ENCODE measurements at regions not wholly inside any gene's neighbourhood (a gene's known extent, or its start where the extent isn't known, plus 50 kb on each side); places are given as distances from the start of the nearest gene placed in this dataset.

DNA sequence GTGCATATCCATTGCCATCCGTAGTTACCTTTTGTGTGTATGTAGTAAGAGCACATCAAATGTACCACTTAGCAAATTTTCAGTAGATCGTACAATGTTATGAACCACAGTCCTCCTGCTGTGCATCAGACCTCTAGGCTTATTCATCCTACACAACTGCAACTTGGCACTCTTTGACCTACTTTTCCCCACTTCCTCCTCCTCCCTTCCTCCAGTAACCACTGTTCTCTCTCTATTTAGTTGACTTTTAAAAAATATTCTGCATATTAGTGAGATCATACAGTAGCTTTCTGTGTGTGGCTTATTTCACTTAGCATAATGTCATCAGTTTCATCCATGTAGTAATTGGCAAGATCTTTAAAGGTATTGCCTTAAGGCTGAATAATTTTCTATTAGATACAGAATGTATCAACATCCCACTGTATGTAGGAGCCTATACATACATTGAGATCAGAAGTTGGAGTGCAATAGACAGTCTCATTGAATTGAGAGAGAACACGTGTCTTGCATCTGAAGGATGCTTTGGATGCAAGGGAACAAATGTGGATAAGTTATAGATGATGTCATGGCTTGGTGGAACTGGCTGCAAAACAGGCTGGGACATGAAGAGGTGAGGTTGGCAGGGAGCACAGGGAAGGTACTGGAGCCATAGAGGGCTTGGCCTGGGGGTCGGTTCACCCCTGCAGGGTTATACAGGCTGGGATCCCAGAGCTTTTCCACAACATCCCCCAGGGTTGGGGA, 83.0 kb upstream of the FAM180A start:
- no peak for DNase-seq (ENCODE audit: low read depth)

DNA sequence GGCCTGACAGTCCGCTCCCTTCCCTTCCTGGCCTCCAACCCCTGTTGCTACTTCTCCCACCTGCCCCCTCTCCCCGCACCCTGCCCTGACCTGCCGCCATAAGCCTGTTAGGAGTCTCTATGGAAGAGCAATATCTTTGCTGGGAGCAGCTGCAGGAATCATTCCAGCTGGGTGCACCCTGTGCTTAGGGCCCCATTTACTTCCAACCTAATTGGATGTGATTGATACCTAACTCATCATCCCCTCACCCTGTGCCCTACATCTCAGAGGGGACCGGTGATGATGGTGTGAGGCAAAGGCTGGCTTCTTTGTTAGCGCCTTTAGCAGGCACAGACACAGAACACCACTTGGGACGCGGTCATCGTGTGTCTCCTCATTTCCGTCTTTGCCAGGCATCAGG, 80.0 kb upstream of the FAM180A start:
- no peak for DNase-seq (ENCODE audit: low read depth)

DNA sequence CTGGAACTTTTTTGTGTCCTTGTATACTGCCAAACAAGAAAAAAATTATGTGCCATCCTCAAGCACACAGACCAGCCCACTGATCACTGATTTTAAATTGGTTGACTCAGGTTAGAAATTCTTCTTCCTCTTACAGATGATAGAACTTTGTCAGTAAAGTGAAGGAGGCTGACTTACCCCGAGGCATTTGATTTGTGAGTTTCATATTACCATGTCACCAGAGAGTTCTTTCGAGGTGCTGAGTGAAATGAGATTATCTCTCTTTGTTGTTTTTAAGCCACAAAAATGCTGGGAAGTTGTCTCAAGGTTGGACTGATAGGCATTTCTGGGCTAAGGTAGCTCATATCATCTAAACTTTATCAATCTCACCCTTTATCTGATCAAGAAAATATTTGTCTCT, 78.8 kb upstream of the FAM180A start:
- DNase-seq (ENCODE audit: low read depth), result no peak

DNA sequence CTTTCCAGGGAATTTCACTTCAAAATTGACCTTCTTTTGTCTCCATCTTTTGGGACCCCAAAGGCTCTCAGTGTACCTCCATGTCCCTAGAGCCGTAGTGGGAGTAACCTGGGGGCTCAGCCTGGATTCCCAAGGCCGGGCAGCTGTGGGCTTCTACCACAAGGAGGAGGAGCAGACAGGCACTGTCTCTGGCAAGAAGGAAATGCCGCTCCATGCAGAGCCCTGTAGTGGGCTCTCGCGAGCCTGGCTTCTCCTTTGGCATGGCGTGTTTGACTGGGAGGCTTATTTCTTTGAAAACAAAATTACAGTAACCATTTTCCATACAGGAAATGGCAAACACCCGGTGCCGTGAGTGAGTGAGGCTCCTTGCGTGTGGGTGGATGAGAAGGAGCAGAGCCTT, 76.8 kb upstream of the FAM180A start:
- DNase-seq (ENCODE audit: low read depth), result no peak

DNA sequence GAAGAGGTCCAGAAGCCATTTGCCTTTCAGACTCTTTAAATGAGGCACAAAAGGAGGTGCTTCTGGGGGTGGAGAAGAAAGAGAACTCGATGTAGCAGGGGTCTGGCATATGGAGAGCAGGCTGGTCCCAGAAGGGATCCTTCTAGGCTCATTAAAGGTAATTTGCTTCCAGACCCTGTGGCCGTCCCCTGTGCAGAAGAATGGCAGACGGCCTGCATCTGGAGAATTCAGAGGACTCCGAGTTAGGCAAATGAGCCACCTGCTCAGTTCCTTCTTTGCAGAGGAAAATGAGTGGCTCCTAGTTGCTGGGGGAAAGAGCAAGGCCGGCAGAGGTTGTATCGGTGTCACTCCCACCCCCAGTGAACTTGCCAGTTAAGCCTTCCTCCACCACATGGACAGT, 73.8 kb upstream of the FAM180A start:
- no peak for DNase-seq (ENCODE audit: low read depth)

DNA sequence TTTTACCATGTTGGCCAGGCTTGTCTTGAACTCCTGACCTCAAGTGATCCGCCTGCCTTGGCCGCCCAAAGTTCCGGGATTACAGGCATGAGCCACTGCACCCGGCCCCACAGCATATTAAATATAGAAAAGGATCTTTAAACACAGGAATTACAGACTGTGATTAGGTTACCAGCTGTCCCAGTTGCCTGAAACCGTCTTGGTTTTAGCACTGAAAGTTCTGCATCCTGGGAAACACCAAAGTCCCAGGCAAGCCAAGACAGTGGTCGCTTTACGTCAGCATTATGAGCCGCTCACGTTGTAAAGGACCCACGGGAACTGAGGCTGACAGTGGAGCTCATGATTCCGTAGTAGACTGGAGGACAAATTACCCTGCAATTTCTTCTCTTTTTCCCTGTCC, 69.0 kb upstream of the FAM180A start:
- DNase-seq (ENCODE audit: low read depth), result peak; percentile 31

DNA sequence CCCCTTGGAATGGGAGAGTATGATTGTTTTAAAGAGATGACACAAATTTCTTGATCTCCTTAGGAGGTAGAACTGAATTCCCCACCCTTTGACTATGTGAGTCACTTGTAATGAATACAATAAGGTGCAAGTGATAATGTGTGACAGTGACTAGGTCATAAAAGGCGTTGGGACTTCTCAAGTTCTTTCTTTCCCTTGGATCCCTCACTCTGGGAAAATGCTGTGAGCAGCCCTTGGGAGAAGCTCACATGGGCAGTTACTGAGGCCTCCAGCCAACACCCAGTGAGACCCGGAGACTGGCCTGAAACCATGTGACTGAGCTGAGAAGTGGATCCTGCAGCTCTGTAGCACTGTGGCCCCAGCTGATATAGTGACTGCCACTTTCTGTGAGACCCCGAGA, 66.4 kb upstream of the FAM180A start:
- DNase-seq (ENCODE audit: low read depth), result no peak

DNA sequence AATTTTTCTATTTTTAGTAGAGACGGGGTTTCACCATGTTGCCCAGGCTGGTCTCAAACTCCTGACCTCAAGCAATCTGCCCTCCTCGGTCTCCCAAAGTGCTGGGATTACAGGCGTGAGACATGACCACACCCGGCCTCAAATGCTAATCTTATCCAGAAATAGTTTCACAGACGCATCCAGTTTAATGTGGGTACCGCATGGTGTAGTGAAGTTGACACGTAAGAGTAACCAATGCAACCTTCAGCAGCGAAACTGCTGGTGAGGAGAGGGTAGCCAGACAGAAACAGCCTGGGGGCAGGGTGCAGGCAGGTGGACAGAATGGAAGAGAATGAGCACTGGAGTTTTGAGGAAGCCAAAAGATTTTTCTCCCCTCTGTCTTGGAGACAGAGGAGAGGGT, 63.5 kb upstream of the FAM180A start:
- DNase-seq (ENCODE audit: low read depth), result no peak

DNA sequence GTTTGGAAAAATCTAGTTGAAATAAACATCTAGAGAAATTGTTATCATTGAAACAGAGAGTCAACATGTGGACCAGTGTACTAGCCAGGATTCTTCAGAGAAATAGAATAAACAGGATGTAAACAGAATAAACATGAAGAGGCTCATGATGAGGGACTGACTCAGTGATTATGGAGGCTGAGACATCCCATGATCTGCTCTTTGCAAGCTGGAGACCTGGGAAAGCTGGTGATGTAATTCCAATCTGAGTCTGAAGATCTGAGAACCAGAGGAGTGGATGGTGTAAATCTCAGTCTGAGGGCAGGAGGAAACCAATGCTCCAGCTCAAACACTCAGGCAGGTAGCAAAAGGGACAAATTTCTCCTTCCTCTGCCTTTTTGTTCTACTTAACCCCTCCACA, 62.9 kb upstream of the FAM180A start:
- DNase-seq (ENCODE audit: low read depth), result no peak

DNA sequence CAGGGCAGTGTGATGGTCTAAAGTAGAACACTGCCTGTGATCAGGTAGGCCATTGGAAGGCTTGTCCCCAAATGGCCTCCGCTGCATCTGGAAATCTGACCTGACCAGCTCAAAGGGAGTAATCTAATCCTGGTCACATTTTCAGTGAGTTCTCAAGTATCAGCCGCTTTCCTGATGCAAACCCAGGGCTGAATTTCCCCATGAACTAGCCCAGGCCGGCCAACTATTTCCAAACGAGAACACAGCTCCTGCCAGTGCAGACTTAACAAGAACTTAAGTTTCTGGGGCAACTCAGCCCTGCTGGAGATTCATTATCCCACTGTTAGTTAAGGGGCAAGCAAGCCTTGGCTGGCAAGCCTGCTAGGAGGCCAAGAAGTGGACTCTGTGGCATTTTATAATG, 59.6 kb upstream of the FAM180A start:
- peak; percentile 20 for DNase-seq (ENCODE audit: low read depth)

DNA sequence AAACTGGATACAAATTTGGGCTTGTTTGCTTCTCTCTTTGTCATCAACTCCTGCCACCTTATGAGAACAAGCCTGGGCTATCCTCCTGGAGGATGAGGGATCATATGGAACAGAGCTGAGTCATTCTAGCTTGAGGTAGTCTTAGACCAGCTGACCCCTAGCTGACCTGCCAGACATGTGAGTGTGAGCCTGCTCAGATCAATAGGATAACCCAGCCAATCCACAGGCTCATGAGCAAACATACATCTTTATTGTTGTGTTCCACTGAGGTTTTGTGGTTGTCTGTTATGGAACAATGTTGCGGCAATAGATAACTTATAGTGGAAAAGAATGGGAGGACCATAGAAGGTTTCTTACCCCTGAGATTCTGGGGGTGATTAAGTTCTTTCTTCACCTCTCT, 54.5 kb upstream of the FAM180A start:
- no peak for DNase-seq (ENCODE audit: low read depth)

DNA sequence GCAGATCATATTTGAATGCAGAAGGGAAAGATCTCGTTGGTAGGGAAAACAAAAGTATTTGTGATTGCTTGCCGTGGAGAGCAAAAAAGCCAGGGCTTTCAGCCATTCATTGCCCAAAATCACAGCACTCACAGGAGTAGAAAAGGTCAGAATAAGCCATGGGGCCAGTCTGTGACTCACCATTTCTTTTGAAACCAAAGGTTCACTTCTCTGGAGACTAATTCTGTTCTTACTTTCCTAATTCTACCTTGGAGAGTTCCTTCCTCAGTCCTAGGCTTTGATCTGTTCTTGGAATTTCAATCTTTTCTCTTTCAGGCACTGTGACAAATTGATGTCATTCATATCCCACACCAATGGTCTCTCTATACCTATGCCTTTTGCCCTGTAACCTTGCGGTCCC, 54.1 kb upstream of the FAM180A start:
- no peak for DNase-seq (ENCODE audit: low read depth)

DNA sequence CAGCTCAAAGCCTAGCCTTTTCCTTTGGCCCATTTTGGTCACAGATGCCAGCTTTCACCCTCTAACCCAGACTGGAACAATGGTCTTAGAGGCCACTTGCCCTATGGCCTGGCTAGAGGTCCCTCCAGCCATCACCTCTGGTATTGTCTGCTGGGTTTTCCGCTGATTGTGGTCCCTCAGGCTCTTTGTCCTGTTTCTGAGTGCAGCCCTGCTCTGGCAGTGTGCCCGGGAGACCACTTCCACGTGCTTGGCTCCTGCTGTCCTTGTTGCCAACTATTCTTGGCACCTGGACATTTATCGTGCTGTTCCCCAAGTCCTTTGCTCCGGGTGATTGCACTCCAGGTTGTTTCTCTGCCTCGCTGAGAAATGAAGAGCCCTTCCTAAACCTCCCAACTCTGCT, 53.3 kb upstream of the FAM180A start:
- no peak for DNase-seq (ENCODE audit: low read depth)

DNA sequence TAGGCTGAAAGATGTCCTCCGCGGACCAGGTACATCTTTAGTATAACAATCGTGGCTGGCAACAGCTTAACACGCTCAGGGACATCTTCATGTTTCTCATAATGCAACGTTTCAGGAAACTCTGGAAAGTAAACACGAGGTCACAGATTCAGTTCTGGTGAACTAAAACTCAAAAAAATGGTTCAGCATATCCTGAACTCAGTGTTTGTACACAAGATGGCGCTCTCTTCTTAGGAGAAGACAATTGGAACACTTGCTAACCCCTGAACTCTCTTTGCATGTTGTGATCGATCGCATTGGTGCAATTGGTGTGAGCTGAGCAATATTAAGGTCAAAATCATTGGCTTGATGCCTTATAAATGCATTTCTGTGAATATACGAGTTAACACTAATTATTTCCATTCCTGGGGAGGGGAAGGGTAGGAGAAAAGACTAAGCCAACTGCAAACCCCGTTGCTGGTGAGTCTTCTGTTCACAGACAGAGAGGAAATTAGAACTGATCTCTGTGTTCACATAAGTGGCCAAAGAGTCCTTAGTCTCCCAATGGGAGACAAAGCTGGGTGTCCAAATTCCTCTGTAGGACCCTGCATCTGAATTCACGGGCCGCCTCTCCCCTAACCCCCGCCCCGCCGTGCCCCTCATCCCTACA, 52.6 kb upstream of the FAM180A start:
- DNase-seq (ENCODE audit: low read depth), result peak; percentile 84

DNA sequence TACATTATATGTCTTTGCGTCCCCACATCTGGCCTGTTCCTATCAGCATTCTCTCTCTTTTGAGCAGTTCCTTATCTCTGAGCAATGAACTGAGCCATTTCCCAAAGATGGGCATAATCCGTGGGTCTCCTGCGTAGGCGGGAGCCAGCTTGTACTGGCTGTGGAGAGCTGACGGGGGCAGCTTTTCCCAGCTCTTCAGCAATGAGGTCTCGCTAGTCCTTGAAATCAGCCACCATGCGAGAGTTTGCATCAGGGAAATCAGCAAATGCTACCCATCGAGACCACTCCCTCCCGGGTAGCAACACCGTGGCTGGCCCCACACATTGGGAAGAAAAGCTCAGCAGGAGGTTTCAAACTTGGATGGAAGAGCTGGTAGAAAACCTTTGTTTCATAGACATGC, 51.9 kb upstream of the FAM180A start:
- no peak for DNase-seq (ENCODE audit: low read depth)

DNA sequence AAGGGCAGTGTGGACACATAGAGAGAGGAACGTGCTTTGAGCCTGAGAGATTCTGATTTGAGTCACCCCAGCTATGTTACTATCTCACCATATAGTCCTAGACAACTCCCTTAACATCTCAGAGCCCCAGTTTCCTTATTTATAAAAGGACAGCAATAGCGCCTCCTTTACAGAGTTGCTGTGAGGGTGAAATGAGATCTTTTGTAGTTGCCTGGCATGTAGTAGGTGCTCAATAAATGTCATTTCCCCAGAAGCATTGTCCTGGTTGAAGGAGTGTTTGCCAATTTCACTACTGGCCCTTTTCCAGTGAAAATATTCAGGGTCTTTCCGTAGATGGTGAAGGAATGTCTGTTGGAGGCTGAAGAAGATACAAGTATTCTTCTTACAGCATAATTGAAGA, 51.3 kb upstream of the FAM180A start:
- no peak for DNase-seq (ENCODE audit: low read depth)
